GM23248 (cell line): ENCODE measurements at regions not wholly inside any gene's neighbourhood (a gene's known extent, or its start where the extent isn't known, plus 50 kb on each side); places are given as distances from the start of the nearest gene placed in this dataset. TPM values are rescaled to one million over a fixed set of nuclear protein-coding genes. Genes with fewer than 3 reads are reported as not detected.

Experiments used
- DNase-seq: peaks from one replicate; pipeline ENCODE4 v3.0.0-alpha.2; 2015
- H2AFZ ChIP-seq: fragments of 200-600 bp; sonication (generic); 2 replicates; pipeline ENCODE4 v1.6.1; 2016; ENCODE audit warnings: antibody characterized with exemption
- H3F3A ChIP-seq: fragments of 200-600 bp; sonication (generic); 2 replicates; pipeline ENCODE4 v1.6.1; 2016; ENCODE audit warnings: mild to moderate bottlenecking, antibody characterized with exemption, mixed run types; ENCODE audit not compliant: insufficient read depth
- H3K27ac ChIP-seq: fragments of 200-600 bp; sonication (generic); 2 replicates; pipeline ENCODE4 v1.5.1; 2016; ENCODE audit warnings: mild to moderate bottlenecking
- H3K27me3 ChIP-seq: fragments of 200-600 bp; sonication (generic); replicated peaks from 2 replicates; pipeline ENCODE4 v1.6.1; 2016; ENCODE audit warnings: mild to moderate bottlenecking; ENCODE audit not compliant: insufficient read depth
- H3K36me3 ChIP-seq: fragments of 200-600 bp; sonication (generic); 2 replicates; pipeline ENCODE4 v1.6.1; 2016; ENCODE audit warnings: low read depth, mild to moderate bottlenecking
- H3K4me1 ChIP-seq: fragments of 200-600 bp; sonication (generic); 2 replicates; pipeline ENCODE4 v1.6.1; 2016; ENCODE audit warnings: mild to moderate bottlenecking; ENCODE audit not compliant: insufficient read depth
- H3K4me2 ChIP-seq: fragments of 200-600 bp; sonication (generic); one replicate; pipeline ENCODE4 v1.6.1; 2016; ENCODE audit warnings: mild to moderate bottlenecking; ENCODE audit not compliant: unreplicated experiment
- H3K4me3 ChIP-seq: fragments of 200-600 bp; sonication (generic); 2 replicates; pipeline ENCODE4 v1.5.1; 2016; ENCODE audit warnings: mild to moderate bottlenecking
- H3K79me2 ChIP-seq: fragments of 200-600 bp; sonication (generic); 2 replicates; pipeline ENCODE4 v1.6.1; 2016; ENCODE audit warnings: mild to moderate bottlenecking; ENCODE audit not compliant: insufficient read depth
- H3K9ac ChIP-seq: fragments of 200-600 bp; sonication (generic); 2 replicates; pipeline ENCODE4 v1.6.1; 2016; ENCODE audit warnings: mild to moderate bottlenecking
- H3K9me2 ChIP-seq: fragments of 200-600 bp; sonication (generic); 2 replicates; pipeline ENCODE4 v1.6.1; 2016; ENCODE audit warnings: mixed run types, mild to moderate bottlenecking, moderate library complexity; ENCODE audit not compliant: insufficient read depth
- H3K9me3 ChIP-seq: fragments of 200-600 bp; sonication (generic); one replicate; pipeline ENCODE4 v1.6.1; 2017; ENCODE audit warnings: low read depth
- H4K20me1 ChIP-seq: fragments of 200-600 bp; sonication (generic); 2 replicates; pipeline ENCODE4 v1.6.0; 2016; ENCODE audit not compliant: insufficient read depth
- EZH2 ChIP-seq: fragments of 200-600 bp; sonication (generic); IDR thresholded peaks from 2 replicates; pipeline ENCODE4 v1.6.1; 2018; ENCODE audit warnings: antibody characterized with exemption, mild to moderate bottlenecking; ENCODE audit not compliant: insufficient read depth, poor library complexity, severe bottlenecking
- EZH2phosphoT487 ChIP-seq: fragments of 200-600 bp; sonication (generic); IDR thresholded peaks from 2 replicates; pipeline ENCODE4 v1.6.1; 2018; ENCODE audit warnings: antibody characterized with exemption, moderate library complexity, mild to moderate bottlenecking, low read depth; ENCODE audit not compliant: insufficient read depth
- WGBS, 2 experiments: methylation state at CpG; one replicate each; pipeline ENCODE4 v1.1.6; 2015 to 2017; ENCODE audit warnings: low lambda C conversion rate in 2 of 2, low coverage in 1 of 2; ENCODE audit errors: missing lambda C conversion rate in 2 of 2; 5-methylcytosine and 5-hydroxymethylcytosine counted together
- in situ Hi-C: fragments of 300-500 bp; cut with MboI; formaldehyde crosslinking; loops from 2 replicates; pipeline ENCODE4 v1.15.0; 2020
- small RNA-seq: library from RNA; depleted of rRNA; stranded (forward); fragments of <200 nt; gene quantifications from one replicate; pipeline ENCODE3, GENCODE V24; 2014; ENCODE audit warnings: low read depth, low replicate concordance

- no peak overlapping the region for H3K4me2 ChIP-seq
- no peak overlapping the region for H2AFZ ChIP-seq
- no peaks in the 10 kb centered on the region for H3K27me3 ChIP-seq
- H3F3A ChIP-seq: no peaks in the 10 kb centered on the region
- WGBS, 2 experiments: 64 to 83% methylated on average over 1 of the region's 1 CpG
- no peaks in the 10 kb centered on the region for H3K9me3 ChIP-seq
- no peaks in the 10 kb centered on the region for H3K9me2 ChIP-seq
- H3K4me1 ChIP-seq: no peaks in the 10 kb centered on the region
- TF ChIP-seq EZH2phosphoT487 (no peak), EZH2 (no peak)
- no peaks in the 10 kb centered on the region for H4K20me1 ChIP-seq
- no peak for DNase-seq
- no peak overlapping the region for H3K9ac ChIP-seq
- no peak overlapping the region for H3K4me3 ChIP-seq
- H3K27ac ChIP-seq: no peak overlapping the region
- in situ Hi-C loops: no loop called here
- no peaks in the 10 kb centered on the region for H3K36me3 ChIP-seq
- H3K79me2 ChIP-seq: no peaks in the 10 kb centered on the region
Measured at GRCh38 chr19:27635401-27635800, 1577.5 kb downstream of the UQCRFS1 start.

GRCh38 chr19:27618006-27618405 is 1594.9 kb downstream of the UQCRFS1 start:
- peaks cover 5% of the 10 kb centered on the region for H3K9me3 ChIP-seq
- H3K4me1 ChIP-seq: no peaks in the 10 kb centered on the region
- in situ Hi-C loops: no loop called here
- no peak for DNase-seq
- H3F3A ChIP-seq: no peaks in the 10 kb centered on the region
- no peaks in the 10 kb centered on the region for H3K79me2 ChIP-seq
- no peak overlapping the region for H2AFZ ChIP-seq
- no peak overlapping the region for H3K4me2 ChIP-seq
- no peak overlapping the region for H3K9ac ChIP-seq
- no peaks in the 10 kb centered on the region for H4K20me1 ChIP-seq
- H3K27ac ChIP-seq: no peak overlapping the region
- TF ChIP-seq EZH2phosphoT487 (no peak), EZH2 (no peak)
- no peaks in the 10 kb centered on the region for H3K27me3 ChIP-seq
- no peaks in the 10 kb centered on the region; the same call in 1 of the 2 replicates for H3K36me3 ChIP-seq
- no peaks in the 10 kb centered on the region for H3K9me2 ChIP-seq
- 15 to 19% methylated on average over 1 of the region's 1 CpG for WGBS, 2 experiments
- no peak overlapping the region for H3K4me3 ChIP-seq

- Histone ChIP-seq H3K4me3 (no peak overlapping the region), H3K36me3 (no peaks in the 10 kb centered on the region), H3K9me2 (no peaks in the 10 kb centered on the region), H4K20me1 (no peaks in the 10 kb centered on the region), H3K4me1 (no peaks in the 10 kb centered on the region), H3F3A (no peaks in the 10 kb centered on the region), H3K9me3 (no peaks in the 10 kb centered on the region), H3K79me2 (no peaks in the 10 kb centered on the region), H3K9ac (no peak overlapping the region), H3K27ac (no peak overlapping the region), H3K4me2 (no peak overlapping the region), H2AFZ (no peak overlapping the region), H3K27me3 (no peaks in the 10 kb centered on the region)
- DNase-seq: no peak
- TF ChIP-seq EZH2phosphoT487 (no peak), EZH2 (no peak)
- in situ Hi-C loops: no loop called here
Measured at GRCh38 chr19:27580906-27581305, 1632.0 kb downstream of the UQCRFS1 start.

Small RNA genes lying in the stretch of these regions (small RNA-seq; reads per million reads assigned to genes)
- not detected for gene AC006504.6
- not detected for gene RNA5SP470
